ENCODE measurements at regions not wholly inside any gene's neighbourhood (a gene's known extent, or its start where the extent isn't known, plus 50 kb on each side); places are given as distances from the start of the nearest gene placed in this dataset.

DNA sequence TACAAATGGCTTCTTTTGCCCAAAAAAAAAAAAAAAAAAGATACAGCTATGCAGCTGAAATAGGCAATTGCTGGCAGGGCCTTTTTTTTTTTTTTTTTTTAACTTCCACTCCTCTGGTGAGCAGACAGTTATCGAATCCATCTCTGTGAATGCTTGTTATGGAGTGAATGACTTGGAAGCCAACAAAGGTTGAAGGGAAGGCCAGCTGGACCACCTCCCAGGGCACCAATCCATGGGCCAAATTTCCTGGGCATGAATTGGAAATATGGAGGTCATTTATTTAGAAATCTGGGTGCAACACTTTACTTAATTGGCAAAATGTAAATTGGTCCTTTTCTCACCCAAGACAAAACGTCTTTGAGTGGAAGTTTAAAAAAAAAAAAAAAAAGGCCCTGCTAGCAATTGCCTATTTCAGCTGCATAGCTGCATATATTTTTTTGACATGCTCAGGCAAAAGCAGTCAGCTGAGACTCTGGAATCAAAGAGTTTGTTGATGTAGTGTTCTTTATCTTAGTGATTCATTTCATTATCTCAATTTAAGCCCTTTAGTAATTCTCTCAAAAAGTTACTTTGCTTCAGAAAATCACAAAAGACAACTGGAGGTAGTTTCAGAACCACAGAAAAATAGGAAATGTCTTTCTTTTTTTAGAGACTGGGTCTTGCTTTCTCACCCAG lies 392.2 kb upstream of the KLF4 start:
- H3K27ac ChIP-seq: no peak overlapping the region
- H3K36me3 ChIP-seq: no peaks in the 10 kb centered on the region
- no peak overlapping the region for H3K4me3 ChIP-seq
- H3K27me3 ChIP-seq: no peaks in the 10 kb centered on the region
- DNase-seq: no peak
- no peaks in the 10 kb centered on the region for H3K9me3 ChIP-seq
- TF ChIP-seq, protein P1, sequence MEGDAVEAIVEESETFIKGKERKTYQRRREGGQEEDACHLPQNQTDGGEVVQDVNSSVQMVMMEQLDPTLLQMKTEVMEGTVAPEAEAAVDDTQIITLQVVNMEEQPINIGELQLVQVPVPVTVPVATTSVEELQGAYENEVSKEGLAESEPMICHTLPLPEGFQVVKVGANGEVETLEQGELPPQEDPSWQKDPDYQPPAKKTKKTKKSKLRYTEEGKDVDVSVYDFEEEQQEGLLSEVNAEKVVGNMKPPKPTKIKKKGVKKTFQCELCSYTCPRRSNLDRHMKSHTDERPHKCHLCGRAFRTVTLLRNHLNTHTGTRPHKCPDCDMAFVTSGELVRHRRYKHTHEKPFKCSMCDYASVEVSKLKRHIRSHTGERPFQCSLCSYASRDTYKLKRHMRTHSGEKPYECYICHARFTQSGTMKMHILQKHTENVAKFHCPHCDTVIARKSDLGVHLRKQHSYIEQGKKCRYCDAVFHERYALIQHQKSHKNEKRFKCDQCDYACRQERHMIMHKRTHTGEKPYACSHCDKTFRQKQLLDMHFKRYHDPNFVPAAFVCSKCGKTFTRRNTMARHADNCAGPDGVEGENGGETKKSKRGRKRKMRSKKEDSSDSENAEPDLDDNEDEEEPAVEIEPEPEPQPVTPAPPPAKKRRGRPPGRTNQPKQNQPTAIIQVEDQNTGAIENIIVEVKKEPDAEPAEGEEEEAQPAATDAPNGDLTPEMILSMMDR (IDR thresholded peaks at IDR 0.05): no peak
- no peaks in the 10 kb centered on the region for H3K4me1 ChIP-seq
- intact Hi-C loops (cut with DNase I; ENCODE audit: low total_unique reads): no loop called here

DNA sequence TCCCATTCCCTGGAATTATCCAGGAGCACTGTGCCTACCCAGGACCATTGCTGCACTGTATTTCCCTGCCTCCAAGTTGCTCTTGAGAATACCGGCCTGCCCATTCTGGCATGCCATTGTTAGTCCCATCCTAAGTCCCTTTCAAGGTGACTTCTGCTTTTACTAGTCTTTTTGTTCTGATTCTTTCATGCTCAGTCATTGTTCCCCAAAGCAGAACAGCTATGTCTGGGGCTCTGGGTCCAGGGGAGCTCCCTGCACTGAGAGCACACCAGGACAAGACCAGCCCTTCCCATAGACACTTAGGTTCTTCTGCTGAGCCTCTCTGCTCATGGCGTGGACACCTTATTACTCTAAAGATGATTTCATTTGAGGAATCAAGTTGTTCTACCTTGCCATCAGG lies 388.9 kb upstream of the KLF4 start:
- no peak overlapping the region for H3K4me3 ChIP-seq
- no peak for DNase-seq
- no peaks in the 10 kb centered on the region for H3K36me3 ChIP-seq
- no peaks in the 10 kb centered on the region for H3K27me3 ChIP-seq
- TF ChIP-seq, protein P1 (IDR thresholded peaks at IDR 0.05): no peak
- H3K27ac ChIP-seq: no peak overlapping the region
- intact Hi-C loops (cut with DNase I; ENCODE audit: low total_unique reads): no loop called here
- peaks cover 0 to 6% (median 0%) of the 10 kb centered on the region in 4 donors for H3K4me1 ChIP-seq
- H3K9me3 ChIP-seq: no peaks in the 10 kb centered on the region

DNA sequence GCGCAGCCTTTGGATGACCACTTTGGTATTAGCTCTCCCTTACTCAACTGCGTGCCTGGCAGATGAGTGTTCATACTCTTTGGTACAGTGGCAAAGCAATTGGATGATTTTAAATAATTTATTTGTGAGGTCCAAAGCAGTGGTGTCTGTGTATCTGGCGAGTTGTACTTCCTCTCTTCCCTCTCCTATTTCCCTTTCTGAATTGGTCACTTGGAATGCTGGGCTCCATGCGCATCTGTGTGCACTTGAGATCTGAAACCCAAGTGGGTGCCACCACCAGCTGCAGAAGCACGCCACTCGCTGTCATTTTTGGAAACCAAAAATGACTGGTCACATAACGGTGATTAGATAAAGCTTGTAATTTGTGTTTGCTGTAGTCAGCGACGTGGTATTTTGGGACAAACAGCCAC lies 386.0 kb upstream of the KLF4 start:
- TF ChIP-seq, protein P1 (IDR thresholded peaks at IDR 0.05): no peak
- Histone ChIP-seq H3K27ac (no peak overlapping the region), H3K4me1 (peaks cover 0 to 6% (median 0%) of the 10 kb centered on the region in 4 donors), H3K9me3 (no peaks in the 10 kb centered on the region), H3K36me3 (no peaks in the 10 kb centered on the region), H3K27me3 (no peaks in the 10 kb centered on the region), H3K4me3 (no peak overlapping the region)
- peak in 1 of 2 donors; percentile 30 for DNase-seq
- intact Hi-C loops (cut with DNase I; ENCODE audit: low total_unique reads): no loop called here

DNA sequence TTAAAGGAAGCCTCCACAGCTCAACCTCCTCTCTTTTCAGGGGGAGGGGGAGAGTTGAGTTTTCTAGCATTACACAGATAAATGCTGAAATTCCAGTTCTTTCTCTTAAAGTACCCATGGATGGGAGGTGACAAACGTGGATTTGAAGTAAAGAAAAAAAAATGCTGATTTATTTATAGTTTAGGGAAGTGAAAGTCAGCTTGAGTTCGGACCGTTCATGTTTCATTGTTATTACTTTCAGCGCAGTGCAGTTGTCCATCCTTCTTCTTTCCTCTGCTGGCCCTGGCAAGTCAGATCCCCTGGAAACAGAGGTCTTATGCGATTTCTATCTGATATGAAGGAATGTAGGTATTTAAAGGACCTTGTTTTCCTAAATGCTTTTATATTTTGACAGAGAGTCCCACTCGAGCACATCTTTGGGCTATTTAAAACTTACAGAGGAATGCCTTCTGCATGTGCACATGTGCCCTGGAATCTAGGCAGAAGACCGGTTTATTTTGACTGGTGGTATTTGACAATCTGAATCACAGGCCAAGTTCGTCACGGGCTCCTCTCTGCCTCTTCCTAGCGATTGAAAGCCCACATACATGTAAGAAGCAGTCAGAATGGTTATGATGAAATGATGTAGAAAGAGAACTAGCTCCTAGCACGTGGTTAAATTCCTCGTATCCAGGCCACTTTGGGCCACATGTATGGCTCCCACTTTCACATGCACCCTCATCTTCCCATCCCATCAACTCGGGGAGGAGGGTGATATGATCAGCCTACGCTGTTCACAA lies 385.2 kb upstream of the KLF4 start:
- Histone ChIP-seq H3K9me3 (no peaks in the 10 kb centered on the region), H3K27me3 (no peaks in the 10 kb centered on the region), H3K27ac (no peak overlapping the region), H3K36me3 (no peaks in the 10 kb centered on the region), H3K4me3 (no peak overlapping the region), H3K4me1 (peaks cover 0 to 6% (median 0%) of the 10 kb centered on the region in 4 donors)
- no peak for DNase-seq
- TF ChIP-seq, protein P1 (IDR thresholded peaks at IDR 0.05): no peak
- intact Hi-C loops (cut with DNase I; ENCODE audit: low total_unique reads): no loop called here

DNA sequence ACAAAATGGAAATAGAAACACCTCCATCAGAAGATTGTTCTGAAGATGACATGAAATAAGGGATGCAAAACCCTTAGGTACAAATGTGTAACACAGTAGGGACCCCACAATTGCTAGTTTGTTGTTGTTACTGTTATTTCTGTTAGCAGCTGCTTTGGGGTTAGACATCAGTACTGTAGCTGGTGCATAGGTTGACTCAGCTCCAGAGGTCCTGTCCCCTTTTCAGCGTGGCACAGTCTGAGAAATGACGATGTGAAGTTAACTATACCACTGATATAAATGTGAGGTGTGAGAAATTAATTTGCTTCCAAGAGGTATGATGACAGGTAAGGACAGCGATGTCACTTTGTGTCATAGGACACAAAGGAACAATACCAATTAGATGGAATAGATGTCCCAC lies 384.6 kb upstream of the KLF4 start:
- Histone ChIP-seq H3K27ac (no peak overlapping the region), H3K4me1 (peaks cover 0 to 6% (median 0%) of the 10 kb centered on the region in 4 donors), H3K27me3 (no peaks in the 10 kb centered on the region), H3K4me3 (no peak overlapping the region), H3K9me3 (no peaks in the 10 kb centered on the region), H3K36me3 (no peaks in the 10 kb centered on the region)
- intact Hi-C loops (cut with DNase I; ENCODE audit: low total_unique reads): no loop called here
- no peak for DNase-seq
- TF ChIP-seq, protein P1 (IDR thresholded peaks at IDR 0.05): no peak
